ENCODE measurements at regions not wholly inside any gene's neighbourhood (a gene's known extent, or its start where the extent isn't known, plus 50 kb on each side); places are given as distances from the start of the nearest gene placed in this dataset.
"Not testable (repeated sequence)": the region's sequence is repeated elsewhere in the genome, so short reads cannot be mapped to it uniquely, and the experiment has no call there.

GRCh38 chrX:150232222-150232621 is 130.9 kb upstream of the MAMLD1 start:
- intact Hi-C loops (cut with micrococcal nuclease; ENCODE audit: unreplicated experiment); ATAC-seq; POLR2A ChIA-PET; H3K9me3 ChIP-seq (ENCODE audit: control insufficient read depth, insufficient read depth, low read depth, low read length); DNase-seq (ENCODE audit: low read depth, low spot score); H3K36me3 ChIP-seq (ENCODE audit: control insufficient read depth, insufficient read depth, low read length); H3K27me3 ChIP-seq (ENCODE audit: control insufficient read depth, insufficient read depth, low read length); H3K27ac ChIP-seq (ENCODE audit: low read length); in situ Hi-C loops (cut with HindIII; ENCODE audit: low pct_unique_long_range_greater_than_20kb, low sequenced_read_pairs); BruUV-seq (replicated peaks); CTCF ChIA-PET; H3K4me3 ChIP-seq (ENCODE audit: low read depth in 2 of 2, low read length in 2 of 2); H3K4me1 ChIP-seq (ENCODE audit: control insufficient read depth, insufficient read depth, low read length): not testable (repeated sequence)

- POLR2A ChIA-PET: no interaction called here
Measured at GRCh38 chrX:150234126-150234525, 129.0 kb upstream of the MAMLD1 start.

More at GRCh38 chrX:150234126-150234525, 129.0 kb upstream of the MAMLD1 start:
- CTCF ChIA-PET: no interaction called here
- in situ Hi-C loops (cut with HindIII; ENCODE audit: low pct_unique_long_range_greater_than_20kb, low sequenced_read_pairs): no loop called here
- Histone ChIP-seq H3K27me3 (ENCODE audit: control insufficient read depth, insufficient read depth, low read length) (no peaks in the 10 kb centered on the region), H3K27ac (ENCODE audit: low read length) (no peak overlapping the region), H3K4me1 (ENCODE audit: control insufficient read depth, insufficient read depth, low read length) (no peaks in the 10 kb centered on the region), H3K9me3 (ENCODE audit: control insufficient read depth, insufficient read depth, low read depth, low read length) (no peaks in the 10 kb centered on the region), H3K4me3 (ENCODE audit: low read depth in 2 of 2, low read length in 2 of 2) (no peak overlapping the region), H3K36me3 (ENCODE audit: control insufficient read depth, insufficient read depth, low read length) (no peaks in the 10 kb centered on the region)
- BruUV-seq (replicated peaks): no TSS peak
- TF ChIP-seq CTCF (IDR thresholded peaks at IDR 0.05) (no peak), TCF7L2 (IDR thresholded peaks at IDR 0.05; ENCODE audit: low read depth, low read length) (no peak), SIN3A (IDR thresholded peaks at IDR 0.05; ENCODE audit: borderline replicate concordance, insufficient read depth, low read depth, low read length) (no peak), REST (IDR thresholded peaks at IDR 0.05; ENCODE audit: insufficient read depth in 1 of 2, low read depth in 2 of 2, low read length in 1 of 2) (no peak), POLR2AphosphoS5 (IDR thresholded peaks at IDR 0.05; ENCODE audit: low read depth, low read length) (no peak)
- DNase-seq (ENCODE audit: low read depth, low spot score): no peak
- ATAC-seq: no peak
- intact Hi-C loops (cut with micrococcal nuclease; ENCODE audit: unreplicated experiment): no loop called here

All from Panc1 (cell line).